Activated T-helper 17 cell treated with anti-CD3 and anti-CD28 coated beads, Interleukin-2, amount 50 U/mL, for 72 hours (primary cell): ENCODE measurements at regions not wholly inside any gene's neighbourhood (a gene's known extent, or its start where the extent isn't known, plus 50 kb on each side); places are given as distances from the start of the nearest gene placed in this dataset.
"Not testable (repeated sequence)": the region's sequence is repeated elsewhere in the genome, so short reads cannot be mapped to it uniquely, and the experiment has no call there.

ENCODE experiments used
- ATAC-seq: fragments of 150-1000 bp; cut with Tn5 transposase; replicated peaks from 2 replicates; pipeline ENCODE4 v1.10.0; 2021; ENCODE audit warnings: mild to moderate bottlenecking, moderate library complexity
- H3K27ac Mint-ChIP-seq: one replicate; pipeline ENCODE4 v1.8.0; 2022; ENCODE audit warnings: mixed read lengths
- H3K27me3 Mint-ChIP-seq: one replicate; pipeline ENCODE4 v1.8.0; 2022; ENCODE audit warnings: mixed read lengths
- H3K36me3 Mint-ChIP-seq: one replicate; pipeline ENCODE4 v1.8.0; 2022; ENCODE audit warnings: low read depth, mild to moderate bottlenecking, mixed read lengths
- H3K4me1 Mint-ChIP-seq: one replicate; pipeline ENCODE4 v1.8.0; 2022; ENCODE audit warnings: mixed read lengths
- H3K4me3 Mint-ChIP-seq: one replicate; pipeline ENCODE4 v1.8.0; 2022; ENCODE audit warnings: mild to moderate bottlenecking, mixed read lengths
- H3K9me3 Mint-ChIP-seq: one replicate; pipeline ENCODE4 v1.8.0; 2022; ENCODE audit warnings: mixed read lengths

- H3K27ac Mint-ChIP-seq, H3K4me3 Mint-ChIP-seq, H3K9me3 Mint-ChIP-seq, H3K4me1 Mint-ChIP-seq, H3K36me3 Mint-ChIP-seq, H3K27me3 Mint-ChIP-seq, ATAC-seq: not testable (repeated sequence)
These were observed 126.4 kb downstream of the RBM46 start for GRCh38 chr4:154907345-154908045.

- Mint-ChIP-seq H3K4me3 (no peak overlapping the region), H3K27me3 (no peaks in the 10 kb centered on the region), H3K9me3 (no peaks in the 10 kb centered on the region), H3K27ac (no peak overlapping the region), H3K36me3 (no peaks in the 10 kb centered on the region), H3K4me1 (no peaks in the 10 kb centered on the region)
- ATAC-seq = no peak
These were observed 127.1 kb downstream of the RBM46 start for GRCh38 chr4:154908168-154908567.

- H3K4me1 Mint-ChIP-seq = no peaks in the 10 kb centered on the region
- H3K36me3 Mint-ChIP-seq = no peaks in the 10 kb centered on the region
- no peak overlapping the region for H3K4me3 Mint-ChIP-seq
- no peak for ATAC-seq
- H3K9me3 Mint-ChIP-seq = no peaks in the 10 kb centered on the region
- no peak overlapping the region for H3K27ac Mint-ChIP-seq
- no peaks in the 10 kb centered on the region for H3K27me3 Mint-ChIP-seq
These were observed 130.0 kb downstream of the RBM46 start for GRCh38 chr4:154911097-154911496.

DNA sequence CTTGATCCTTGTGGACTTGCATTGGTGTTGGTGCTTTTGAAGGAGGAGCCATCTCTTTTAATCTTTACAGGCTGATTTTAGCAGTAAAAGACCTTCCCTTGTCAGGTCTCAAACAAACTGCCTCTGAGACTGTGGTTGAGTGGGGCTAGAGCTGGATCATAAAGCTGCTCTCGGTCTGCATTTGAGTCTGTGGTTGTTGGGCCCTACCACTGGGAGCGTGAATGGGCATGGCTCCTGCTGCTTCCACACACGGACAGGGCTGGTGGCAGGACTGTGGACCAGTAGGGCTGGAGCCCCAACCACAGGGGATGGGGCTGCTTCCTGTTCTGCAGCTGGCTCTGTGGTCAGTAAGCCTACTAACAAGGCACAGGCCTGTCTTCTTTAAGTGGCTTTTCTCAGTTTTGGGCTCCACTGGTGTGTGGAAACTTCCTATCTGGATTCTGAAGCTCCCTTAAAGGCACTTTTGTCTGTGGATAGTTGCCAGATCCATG lies 130.6 kb downstream of the RBM46 start:
- Mint-ChIP-seq H3K4me3 (no peak overlapping the region), H3K27ac (no peak overlapping the region), H3K9me3 (no peaks in the 10 kb centered on the region), H3K36me3 (no peaks in the 10 kb centered on the region), H3K27me3 (no peaks in the 10 kb centered on the region), H3K4me1 (no peaks in the 10 kb centered on the region)
- ATAC-seq = no peak

DNA sequence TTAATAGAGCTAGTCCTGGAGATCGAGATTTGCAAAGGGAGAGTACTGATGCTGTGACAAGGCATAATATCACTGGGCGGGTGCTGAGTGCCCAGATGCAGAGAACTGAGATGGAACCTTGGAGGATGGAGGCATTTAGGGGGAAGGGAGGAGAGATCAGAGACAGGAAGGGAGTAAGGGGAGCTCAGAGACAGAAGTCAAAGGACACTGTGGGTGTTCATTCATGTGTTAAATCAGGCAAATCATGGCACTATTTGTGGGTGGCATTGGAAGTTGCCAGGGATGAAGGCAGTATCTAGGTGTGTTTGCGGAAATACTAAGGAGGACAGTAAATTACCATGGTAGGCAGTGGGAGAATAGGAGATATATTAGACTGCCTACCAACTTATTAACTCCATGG lies 135.0 kb downstream of the RBM46 start:
- Mint-ChIP-seq H3K36me3 (no peaks in the 10 kb centered on the region), H3K27ac (no peak overlapping the region), H3K27me3 (no peaks in the 10 kb centered on the region), H3K9me3 (no peaks in the 10 kb centered on the region), H3K4me1 (no peaks in the 10 kb centered on the region), H3K4me3 (no peak overlapping the region)
- no peak for ATAC-seq

DNA sequence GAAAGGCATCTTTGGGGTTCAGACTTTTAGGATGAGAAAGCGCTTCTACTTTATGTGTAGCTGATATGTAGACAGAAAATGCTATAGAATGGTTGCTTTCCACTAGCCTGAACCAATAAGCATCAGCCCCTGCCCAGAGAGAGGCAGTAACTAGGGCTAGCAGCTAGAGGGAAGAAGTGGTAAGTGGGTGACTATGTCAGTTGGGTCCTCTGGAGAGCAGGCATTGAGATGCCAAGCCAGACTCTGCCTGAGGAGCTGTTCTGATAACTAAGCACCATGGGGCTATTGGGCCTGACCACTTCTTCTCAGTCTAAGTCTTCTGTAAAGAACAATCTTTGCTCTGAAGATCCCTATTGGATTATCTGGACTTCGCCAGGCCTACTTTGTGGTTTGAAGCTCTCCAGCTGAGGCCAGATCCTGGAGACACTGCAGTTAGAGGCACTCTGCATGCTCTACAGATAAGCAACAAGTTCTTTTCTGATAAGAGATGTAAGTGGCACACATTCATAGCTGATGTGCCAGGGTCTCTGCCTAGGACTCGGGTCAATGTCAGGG lies 146.1 kb downstream of the RBM46 start:
- H3K36me3 Mint-ChIP-seq = no peaks in the 10 kb centered on the region
- no peak overlapping the region for H3K27ac Mint-ChIP-seq
- H3K27me3 Mint-ChIP-seq = peaks cover 10% of the 10 kb centered on the region
- peaks cover 12% of the 10 kb centered on the region for H3K9me3 Mint-ChIP-seq
- no peaks in the 10 kb centered on the region for H3K4me1 Mint-ChIP-seq
- no peak overlapping the region for H3K4me3 Mint-ChIP-seq
- ATAC-seq = no peak

DNA sequence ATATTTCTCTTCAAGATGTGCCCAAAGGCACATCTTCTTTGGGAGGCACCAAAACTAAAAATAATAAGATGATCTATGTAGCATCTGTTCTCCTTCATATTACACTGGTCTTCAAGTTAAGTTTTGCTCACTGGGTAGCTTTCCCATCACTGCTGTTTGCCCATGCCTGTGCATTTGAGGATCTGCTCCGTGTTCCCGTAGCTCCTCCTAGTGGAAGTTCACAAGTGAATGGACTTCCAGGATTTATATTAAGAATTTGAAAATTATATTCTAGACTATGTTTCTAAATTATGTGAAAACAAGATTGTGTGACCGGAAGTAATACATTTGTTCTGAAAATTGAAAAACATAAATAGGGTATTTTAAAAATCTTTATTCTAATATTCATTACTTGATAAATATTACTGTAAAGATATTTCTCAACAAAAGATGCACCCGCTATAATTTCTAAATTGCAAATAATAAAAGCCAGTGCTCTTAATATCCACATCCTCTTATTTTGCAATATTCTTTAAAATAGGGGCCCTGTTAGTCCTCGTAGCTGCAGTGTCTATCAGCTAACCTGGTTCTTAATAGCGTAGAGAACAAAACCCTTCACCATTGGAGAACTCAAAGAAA lies 147.7 kb downstream of the RBM46 start:
- Mint-ChIP-seq H3K4me3 (no peak overlapping the region), H3K27me3 (no peaks in the 10 kb centered on the region), H3K36me3 (no peaks in the 10 kb centered on the region), H3K9me3 (peaks cover 18% of the 10 kb centered on the region), H3K27ac (no peak overlapping the region), H3K4me1 (no peaks in the 10 kb centered on the region)
- ATAC-seq = no peak

- no peak for ATAC-seq
- no peak overlapping the region for H3K27ac Mint-ChIP-seq
- H3K36me3 Mint-ChIP-seq = no peaks in the 10 kb centered on the region
- H3K4me1 Mint-ChIP-seq = no peaks in the 10 kb centered on the region
- peaks cover 15% of the 10 kb centered on the region for H3K9me3 Mint-ChIP-seq
- H3K27me3 Mint-ChIP-seq = peaks cover 6% of the 10 kb centered on the region
- H3K4me3 Mint-ChIP-seq = no peak overlapping the region
These were observed 155.8 kb downstream of the RBM46 start for GRCh38 chr4:154936873-154937272.

DNA sequence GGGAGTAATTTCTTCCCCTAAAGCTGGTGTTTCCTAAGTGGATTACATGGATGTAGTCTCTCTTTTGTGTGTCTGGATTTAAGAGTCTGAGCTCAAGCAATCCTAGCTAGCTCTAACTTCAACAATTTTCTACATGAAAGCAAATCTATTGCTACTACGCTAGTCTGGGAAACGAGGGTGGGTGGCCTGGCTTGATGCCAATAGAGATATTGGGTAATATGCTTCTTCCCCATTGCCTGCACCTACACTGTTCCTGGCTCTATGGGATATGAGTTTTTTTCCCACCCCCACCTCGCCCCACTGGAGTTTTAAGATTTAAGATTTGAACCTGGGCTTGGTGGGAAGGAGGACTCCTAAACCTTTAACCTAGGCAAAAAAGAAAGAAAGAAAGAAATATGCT lies 158.8 kb downstream of the RBM46 start:
- Mint-ChIP-seq H3K9me3 (peaks cover 10% of the 10 kb centered on the region), H3K4me3 (no peak overlapping the region), H3K27ac (no peak overlapping the region), H3K36me3 (no peaks in the 10 kb centered on the region), H3K27me3 (peaks cover 6% of the 10 kb centered on the region), H3K4me1 (no peaks in the 10 kb centered on the region)
- ATAC-seq = no peak

DNA sequence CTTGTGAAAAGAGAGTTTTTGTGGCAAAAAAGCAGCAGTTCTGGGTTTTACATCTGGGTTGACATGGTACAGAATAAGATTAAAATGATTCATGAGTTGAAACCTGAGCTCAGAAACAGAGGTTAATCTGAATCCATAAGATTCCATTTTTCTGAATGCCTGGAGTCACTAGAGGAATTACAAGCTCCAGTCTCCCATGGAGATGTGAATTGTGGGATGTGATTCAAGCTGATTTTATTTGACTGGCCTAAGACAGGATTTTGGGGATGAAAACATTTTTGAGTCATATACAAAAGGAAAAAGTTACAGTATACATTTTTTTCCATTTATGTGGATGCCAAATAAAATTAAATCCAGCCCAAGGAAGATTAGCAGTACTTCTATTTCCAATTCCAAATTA lies 161.1 kb downstream of the RBM46 start:
- H3K27me3 Mint-ChIP-seq = peaks cover 3% of the 10 kb centered on the region

GRCh38 chr4:154944996-154945395 lies 163.9 kb downstream of the RBM46 start:
- Mint-ChIP-seq H3K9me3 (no peaks in the 10 kb centered on the region), H3K27me3 (peaks cover 3% of the 10 kb centered on the region), H3K36me3 (no peaks in the 10 kb centered on the region), H3K4me1 (no peaks in the 10 kb centered on the region), H3K4me3 (no peak overlapping the region), H3K27ac (no peak overlapping the region)
- ATAC-seq = no peak

More for the DNA sequence above, 161.1 kb downstream of the RBM46 start:
- Mint-ChIP-seq H3K4me3 (no peak overlapping the region), H3K9me3 (no peaks in the 10 kb centered on the region), H3K4me1 (no peaks in the 10 kb centered on the region), H3K36me3 (no peaks in the 10 kb centered on the region), H3K27ac (no peak overlapping the region)
- no peak for ATAC-seq

DNA sequence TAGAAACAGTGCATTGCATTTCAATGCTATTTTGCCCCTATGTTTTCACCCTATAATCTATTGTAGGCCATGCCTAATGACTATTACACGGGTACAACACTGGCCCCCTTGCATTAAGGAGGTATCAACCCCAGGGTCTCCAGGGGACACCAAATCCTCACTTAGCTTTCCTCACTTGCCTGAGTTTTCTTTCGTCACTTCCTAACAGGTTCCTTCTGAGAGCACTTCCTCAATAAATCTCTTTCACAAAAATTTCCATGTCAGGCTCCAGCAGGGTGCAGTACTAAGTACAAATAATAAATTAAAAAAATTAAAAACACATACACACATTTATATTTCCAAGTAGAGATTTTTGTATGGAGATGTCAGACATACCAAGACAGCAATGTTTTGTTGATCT lies 165.0 kb downstream of the RBM46 start:
- Mint-ChIP-seq H3K27me3 (no peaks in the 10 kb centered on the region), H3K9me3 (no peaks in the 10 kb centered on the region)

GRCh38 chr4:154953691-154954090 lies 172.6 kb downstream of the RBM46 start:
- no peak overlapping the region for H3K27ac Mint-ChIP-seq

More for the DNA sequence above, 165.0 kb downstream of the RBM46 start:
- no peak overlapping the region for H3K27ac Mint-ChIP-seq
- no peaks in the 10 kb centered on the region for H3K4me1 Mint-ChIP-seq
- no peak overlapping the region for H3K4me3 Mint-ChIP-seq
- ATAC-seq = no peak
- H3K36me3 Mint-ChIP-seq = no peaks in the 10 kb centered on the region

GRCh38 chr4:154954117-154954516 lies 173.0 kb downstream of the RBM46 start:
- Mint-ChIP-seq H3K9me3 (no peaks in the 10 kb centered on the region), H3K4me1 (no peaks in the 10 kb centered on the region), H3K4me3 (no peak overlapping the region), H3K27me3 (no peaks in the 10 kb centered on the region), H3K27ac (no peak overlapping the region), H3K36me3 (no peaks in the 10 kb centered on the region)
- ATAC-seq = peak; percentile 29

More at GRCh38 chr4:154953691-154954090, 172.6 kb downstream of the RBM46 start:
- Mint-ChIP-seq H3K36me3 (no peaks in the 10 kb centered on the region), H3K9me3 (no peaks in the 10 kb centered on the region), H3K4me1 (no peaks in the 10 kb centered on the region), H3K27me3 (no peaks in the 10 kb centered on the region), H3K4me3 (no peak overlapping the region)
- ATAC-seq = no peak

GRCh38 chr4:154958121-154958520 lies 177.0 kb downstream of the RBM46 start:
- no peak overlapping the region for H3K4me3 Mint-ChIP-seq
- ATAC-seq = no peak
- no peaks in the 10 kb centered on the region for H3K27me3 Mint-ChIP-seq
- H3K36me3 Mint-ChIP-seq = no peaks in the 10 kb centered on the region
- no peaks in the 10 kb centered on the region for H3K4me1 Mint-ChIP-seq
- no peak overlapping the region for H3K27ac Mint-ChIP-seq
- no peaks in the 10 kb centered on the region for H3K9me3 Mint-ChIP-seq
